ENCODE measurements at regions not wholly inside any gene's neighbourhood (a gene's known extent, or its start where the extent isn't known, plus 50 kb on each side); places are given as distances from the start of the nearest gene placed in this dataset.

DNA sequence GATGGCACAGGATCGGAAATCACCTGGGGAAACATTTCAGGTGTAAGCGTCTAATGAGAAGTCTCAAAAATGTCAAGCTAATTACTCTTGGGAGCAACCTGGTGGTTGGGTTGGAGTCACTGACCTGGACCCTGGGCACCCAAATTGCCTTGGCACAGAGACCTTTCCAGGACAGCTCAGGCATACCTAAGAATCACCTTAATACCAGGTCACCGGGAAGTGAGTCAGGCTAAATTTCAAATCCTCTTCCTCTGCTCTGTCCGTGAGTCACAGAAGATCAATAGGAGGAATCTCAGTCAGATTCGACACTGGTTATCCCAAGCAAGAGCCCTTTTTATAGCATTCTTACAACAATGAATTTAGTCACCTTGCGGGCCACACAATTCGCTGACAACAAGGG, 179.6 kb upstream of the CAMK1G start:
- DNase-seq (no peak), ATAC-seq (no peak)
- Histone ChIP-seq H3K27ac (no peak overlapping the region), H3K4me1 (no peaks in the 10 kb centered on the region), H3K4me3 (no peak overlapping the region), H3K9me3 (no peaks in the 10 kb centered on the region), H3K36me3 (no peaks in the 10 kb centered on the region), H3K27me3 (ENCODE audit: low read depth) (peaks cover 4% of the 10 kb centered on the region)
- TF ChIP-seq, protein P1, sequence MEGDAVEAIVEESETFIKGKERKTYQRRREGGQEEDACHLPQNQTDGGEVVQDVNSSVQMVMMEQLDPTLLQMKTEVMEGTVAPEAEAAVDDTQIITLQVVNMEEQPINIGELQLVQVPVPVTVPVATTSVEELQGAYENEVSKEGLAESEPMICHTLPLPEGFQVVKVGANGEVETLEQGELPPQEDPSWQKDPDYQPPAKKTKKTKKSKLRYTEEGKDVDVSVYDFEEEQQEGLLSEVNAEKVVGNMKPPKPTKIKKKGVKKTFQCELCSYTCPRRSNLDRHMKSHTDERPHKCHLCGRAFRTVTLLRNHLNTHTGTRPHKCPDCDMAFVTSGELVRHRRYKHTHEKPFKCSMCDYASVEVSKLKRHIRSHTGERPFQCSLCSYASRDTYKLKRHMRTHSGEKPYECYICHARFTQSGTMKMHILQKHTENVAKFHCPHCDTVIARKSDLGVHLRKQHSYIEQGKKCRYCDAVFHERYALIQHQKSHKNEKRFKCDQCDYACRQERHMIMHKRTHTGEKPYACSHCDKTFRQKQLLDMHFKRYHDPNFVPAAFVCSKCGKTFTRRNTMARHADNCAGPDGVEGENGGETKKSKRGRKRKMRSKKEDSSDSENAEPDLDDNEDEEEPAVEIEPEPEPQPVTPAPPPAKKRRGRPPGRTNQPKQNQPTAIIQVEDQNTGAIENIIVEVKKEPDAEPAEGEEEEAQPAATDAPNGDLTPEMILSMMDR (IDR thresholded peaks at IDR 0.05) = no peak
- intact Hi-C loops (cut with DNase I) = no loop called here

- H3K9me3 ChIP-seq = no peaks in the 10 kb centered on the region
- intact Hi-C loops (cut with DNase I) = no loop called here
- no peaks in the 10 kb centered on the region for H3K4me1 ChIP-seq
- DNase-seq (no peak), ATAC-seq (no peak)
- H3K27me3 ChIP-seq (ENCODE audit: low read depth) = peaks cover 4% of the 10 kb centered on the region
- TF ChIP-seq, protein P1 (IDR thresholded peaks at IDR 0.05) = no peak
- no peak overlapping the region for H3K4me3 ChIP-seq
- H3K36me3 ChIP-seq = no peaks in the 10 kb centered on the region
- H3K27ac ChIP-seq = no peak overlapping the region
Measured at GRCh38 chr1:209404577-209404976, 178.9 kb upstream of the CAMK1G start.

DNA sequence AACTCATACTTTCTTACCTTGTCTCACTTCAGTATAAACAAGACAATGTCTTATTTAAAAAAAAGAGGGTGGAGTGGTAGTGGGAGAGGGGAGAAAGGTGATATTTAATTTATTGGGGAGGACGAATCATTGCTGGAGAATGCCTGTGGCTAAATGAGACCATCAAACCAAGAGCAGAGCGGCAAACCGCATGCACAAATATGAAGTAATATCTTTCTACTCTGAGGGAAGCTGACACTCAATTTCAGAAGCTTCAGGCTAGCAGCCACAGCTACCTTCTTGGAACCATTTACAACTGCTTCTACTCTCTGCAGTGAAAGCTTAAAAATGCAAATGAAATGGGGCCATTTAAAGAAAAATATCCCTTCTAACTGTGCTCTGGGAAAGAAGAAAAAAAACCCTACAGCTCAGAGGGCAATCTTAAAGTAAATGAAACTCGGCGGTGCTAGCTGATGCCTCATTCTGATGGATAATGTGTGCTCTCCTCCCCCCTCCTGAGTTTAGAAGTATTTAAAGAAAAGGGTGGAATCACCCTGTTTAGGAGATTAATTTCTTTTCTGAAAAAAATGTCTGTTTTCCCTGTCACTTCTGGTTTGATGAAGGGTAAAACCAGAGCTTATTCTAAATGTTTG, 178.2 kb upstream of the CAMK1G start:
- peaks cover 4% of the 10 kb centered on the region for H3K27me3 ChIP-seq (ENCODE audit: low read depth)
- ATAC-seq = no peak
- intact Hi-C loops (cut with DNase I) = no loop called here
- no peaks in the 10 kb centered on the region for H3K9me3 ChIP-seq
- H3K27ac ChIP-seq = no peak overlapping the region
- no peaks in the 10 kb centered on the region for H3K4me1 ChIP-seq
- DNase-seq = no peak
- H3K4me3 ChIP-seq = no peak overlapping the region
- TF ChIP-seq, protein P1 (IDR thresholded peaks at IDR 0.05) = no peak
- no peaks in the 10 kb centered on the region for H3K36me3 ChIP-seq

GRCh38 chr1:209406168-209406567, 177.3 kb upstream of the CAMK1G start:
- no peaks in the 10 kb centered on the region for H3K9me3 ChIP-seq
- DNase-seq (no peak), ATAC-seq (no peak)
- H3K27ac ChIP-seq = no peak overlapping the region
- H3K4me1 ChIP-seq = peaks cover 6% of the 10 kb centered on the region
- H3K27me3 ChIP-seq (ENCODE audit: low read depth) = peaks cover 4% of the 10 kb centered on the region
- TF ChIP-seq, protein P1 (IDR thresholded peaks at IDR 0.05) = no peak
- no peak overlapping the region for H3K4me3 ChIP-seq
- H3K36me3 ChIP-seq = no peaks in the 10 kb centered on the region
- intact Hi-C loops (cut with DNase I) = no loop called here

GRCh38 chr1:209406595-209406994, 176.9 kb upstream of the CAMK1G start:
- DNase-seq = no peak
- no peak for ATAC-seq
- Histone ChIP-seq H3K9me3 (no peaks in the 10 kb centered on the region), H3K4me1 (peaks cover 6% of the 10 kb centered on the region), H3K4me3 (no peak overlapping the region), H3K36me3 (no peaks in the 10 kb centered on the region), H3K27me3 (ENCODE audit: low read depth) (peaks cover 4% of the 10 kb centered on the region), H3K27ac (no peak overlapping the region)
- intact Hi-C loops (cut with DNase I) = no loop called here
- TF ChIP-seq, protein P1 (IDR thresholded peaks at IDR 0.05) = no peak

Measured in lower lobe of right lung (tissue), 2 donors.